ENCODE measurements at regions not wholly inside any gene's neighbourhood (a gene's known extent, or its start where the extent isn't known, plus 50 kb on each side); places are given as distances from the start of the nearest gene placed in this dataset.

DNA sequence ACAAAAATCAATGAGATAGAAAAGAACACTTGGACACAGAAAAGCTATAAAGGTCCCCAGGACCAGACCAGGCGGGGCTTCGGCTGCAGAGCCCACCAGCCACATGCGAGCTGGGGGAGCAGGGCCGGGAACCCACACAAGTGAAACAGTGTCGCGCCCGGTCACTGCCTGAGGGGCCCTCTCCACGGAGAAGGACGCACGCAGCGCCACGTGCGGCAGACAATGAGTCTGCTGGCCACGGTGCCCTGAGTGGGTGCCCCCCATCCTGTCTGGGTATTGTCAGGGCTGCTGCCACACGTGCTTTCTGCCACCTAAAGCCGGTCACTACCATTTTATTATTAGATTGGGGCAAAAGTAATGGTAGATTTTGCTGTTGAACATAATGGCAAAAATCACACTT, 207.9 kb upstream of the HDAC4 start (continued):
- TF ChIP-seq, protein P1, sequence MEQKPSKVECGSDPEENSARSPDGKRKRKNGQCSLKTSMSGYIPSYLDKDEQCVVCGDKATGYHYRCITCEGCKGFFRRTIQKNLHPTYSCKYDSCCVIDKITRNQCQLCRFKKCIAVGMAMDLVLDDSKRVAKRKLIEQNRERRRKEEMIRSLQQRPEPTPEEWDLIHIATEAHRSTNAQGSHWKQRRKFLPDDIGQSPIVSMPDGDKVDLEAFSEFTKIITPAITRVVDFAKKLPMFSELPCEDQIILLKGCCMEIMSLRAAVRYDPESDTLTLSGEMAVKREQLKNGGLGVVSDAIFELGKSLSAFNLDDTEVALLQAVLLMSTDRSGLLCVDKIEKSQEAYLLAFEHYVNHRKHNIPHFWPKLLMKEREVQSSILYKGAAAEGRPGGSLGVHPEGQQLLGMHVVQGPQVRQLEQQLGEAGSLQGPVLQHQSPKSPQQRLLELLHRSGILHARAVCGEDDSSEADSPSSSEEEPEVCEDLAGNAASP (IDR thresholded peaks at IDR 0.05), result no peak
- TF ChIP-seq ZKSCAN1 (IDR thresholded peaks at IDR 0.05; ENCODE audit: low read depth, low read length) (no peak), DACH1 (IDR thresholded peaks at IDR 0.05; ENCODE audit: partially characterized antibody) (no peak), RUNX1 (IDR thresholded peaks at IDR 0.05; ENCODE audit: low read depth) (no peak), BRCA1 (IDR thresholded peaks at IDR 0.05) (no peak), BRCA1 (CRISPR knock-in tag; IDR thresholded peaks at IDR 0.05) (no peak), PHF20 (IDR thresholded peaks at IDR 0.05; ENCODE audit: partially characterized antibody) (no peak), KDM5B (IDR thresholded peaks at IDR 0.05; ENCODE audit: insufficient replicate concordance, low read depth, low read length) (no peak), NR0B1 (IDR thresholded peaks at IDR 0.05; ENCODE audit: partially characterized antibody) (no peak)

- intact Hi-C loops (cut with micrococcal nuclease), result no loop called here
- peaks cover 0 to 54% of the 10 kb centered on the region in 2 experiments; a peak in 2 of 5 replicates for H3K27me3 ChIP-seq (ENCODE audit: control insufficient read depth in 2 of 2, insufficient read depth in 2 of 2, low read length in 2 of 2)
- POLR2A ChIA-PET, result interaction anchor here (0.8 kb wide), 1 partner anchor 164 kb away, joined by 3 read pairs; no protein-coding TSS in a partner anchor
- TF ChIP-seq PKNOX1 (IDR thresholded peaks at IDR 0.05) (no peak), POU5F1 (IDR thresholded peaks at IDR 0.05; ENCODE audit: borderline replicate concordance, low read depth, low read length, partially characterized antibody) (no peak), RREB1 (CRISPR knock-in tag; IDR thresholded peaks at IDR 0.05) (no peak)
Measured at GRCh38 chr2:239608260-239608659, 207.4 kb upstream of the HDAC4 start.

More at GRCh38 chr2:239608260-239608659, 207.4 kb upstream of the HDAC4 start:
- no peak overlapping the region for H3K27ac ChIP-seq (ENCODE audit: extremely low read depth, low read depth, low read length)
- H3K4me2 ChIP-seq (ENCODE audit: insufficient read depth, low read length), result no peak overlapping the region
- BruUV-seq (replicated peaks), result no TSS peak
- H2AFZ ChIP-seq (ENCODE audit: low read depth, low read length), result no peak overlapping the region
- DNase-seq (ENCODE audit: extremely low read depth in 1 of 4, low spot score in 3 of 4), result no peak
- H3K9ac ChIP-seq (ENCODE audit: insufficient read depth in 1 of 2, low read depth in 2 of 2, low read length in 2 of 2), result no peak overlapping the region
- in situ Hi-C loops (cut with MboI), result no loop called here
- no peak overlapping the region for H3K4me3 ChIP-seq
- no peaks in the 10 kb centered on the region for H3K9me1 ChIP-seq (ENCODE audit: control insufficient read depth, insufficient read depth, low read length)
- FAIRE-seq, result no peak
- CTCF ChIA-PET (ENCODE audit: low intra/inter-chr PET ratio), result no interaction called here
- no peaks in the 10 kb centered on the region for H4K20me1 ChIP-seq (replicated peaks; ENCODE audit: control insufficient read depth, insufficient read depth, low read length)
- no peak for ATAC-seq
- no peaks in the 10 kb centered on the region for H3K4me1 ChIP-seq (replicated peaks in 1 of 2; ENCODE audit: control insufficient read depth in 2 of 2, insufficient read depth in 2 of 2, low read length in 2 of 2)
- no peaks in the 10 kb centered on the region for H3K36me3 ChIP-seq (ENCODE audit: control insufficient read depth, insufficient read depth, low read length)
- H3K9me3 ChIP-seq (replicated peaks; ENCODE audit: control insufficient read depth, insufficient read depth, low read depth, low read length), result no peaks in the 10 kb centered on the region
- WGBS (ENCODE audit: insufficient coverage, low coverage, missing lambda C conversion rate), result 0% methylated on average over 6 of the region's 6 CpGs
- H3K79me2 ChIP-seq (ENCODE audit: control insufficient read depth, insufficient read depth, low read length), result no peaks in the 10 kb centered on the region
